Stimulated activated naive B cell treated with anti-CD40 and anti-IgM and Interleukin-4, amounts not matched to agents 10 μg/mL and 1 μg/mL and 100 μg/mL, for 72 hours (primary cell): ENCODE measurements at regions not wholly inside any gene's neighbourhood (a gene's known extent, or its start where the extent isn't known, plus 50 kb on each side); places are given as distances from the start of the nearest gene placed in this dataset.
"Not testable (repeated sequence)": the region's sequence is repeated elsewhere in the genome, so short reads cannot be mapped to it uniquely, and the experiment has no call there.

Source experiments
- ATAC-seq, 2 donors: fragments of 150-1000 bp; cut with Tn5 transposase; replicated peaks; 2 replicates each; pipeline ENCODE4 v1.10.0; 2021; ENCODE audit warnings: moderate library complexity in 1 of 2
- DNase-seq: peaks from one replicate; pipeline ENCODE4 v3.0.0; 2021
- H3K27ac Mint-ChIP-seq: one replicate; pipeline ENCODE4 v1.8.0; 2022; ENCODE audit warnings: mild to moderate bottlenecking, mixed read lengths
- H3K27me3 Mint-ChIP-seq, 2 donors: one replicate each; pipeline ENCODE4 v1.8.0; 2022; ENCODE audit warnings: mixed read lengths in 2 of 2
- H3K36me3 Mint-ChIP-seq, 2 donors: one replicate each; pipeline ENCODE4 v1.8.0; 2022; ENCODE audit warnings: mixed read lengths in 2 of 2, mild to moderate bottlenecking in 1 of 2
- H3K4me1 Mint-ChIP-seq, 2 donors: one replicate each; pipeline ENCODE4 v1.8.0; 2022; ENCODE audit warnings: mixed read lengths in 2 of 2, mild to moderate bottlenecking in 1 of 2
- H3K4me3 Mint-ChIP-seq, 2 donors: one replicate each; pipeline ENCODE4 v1.8.0; 2022; ENCODE audit warnings: mild to moderate bottlenecking in 2 of 2, mixed read lengths in 2 of 2, moderate library complexity in 1 of 2
- H3K9me3 Mint-ChIP-seq, 2 donors: one replicate each; pipeline ENCODE4 v1.8.0; 2022; ENCODE audit warnings: mixed read lengths in 2 of 2, mild to moderate bottlenecking in 1 of 2

DNA sequence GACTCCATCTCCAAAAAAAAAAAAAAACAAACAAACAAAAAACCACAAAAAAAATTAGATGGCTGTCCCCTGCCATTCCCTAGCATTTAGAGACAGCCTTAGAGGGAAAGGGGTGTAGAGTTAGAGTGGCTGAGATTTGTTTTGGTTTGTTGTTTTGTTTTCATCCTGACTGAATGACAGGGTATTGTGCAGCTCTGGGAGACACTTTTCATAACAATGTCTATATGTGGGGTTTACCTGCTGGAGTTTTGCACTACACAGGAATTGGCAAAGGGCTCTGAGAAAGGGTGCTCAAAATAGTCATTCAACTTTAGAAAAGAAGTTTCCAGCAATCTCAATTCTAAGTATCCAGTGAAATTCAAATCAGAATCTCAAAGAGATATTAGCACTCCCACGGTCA lies 732.5 kb upstream of the CHAC2 start:
- Mint-ChIP-seq H3K27me3 (no peaks in the 10 kb centered on the region), H3K36me3 (no peaks in the 10 kb centered on the region), H3K4me1 (no peaks in the 10 kb centered on the region), H3K27ac (no peak overlapping the region), H3K4me3 (no peak overlapping the region), H3K9me3 (no peaks in the 10 kb centered on the region)
- ATAC-seq (no peak), DNase-seq (no peak)

GRCh38 chr2:53033411-53033810 lies 734.2 kb upstream of the CHAC2 start:
- Mint-ChIP-seq H3K36me3 (no peaks in the 10 kb centered on the region), H3K27ac (no peak overlapping the region), H3K9me3 (no peaks in the 10 kb centered on the region), H3K4me1 (no peaks in the 10 kb centered on the region), H3K4me3 (no peak overlapping the region), H3K27me3 (no peaks in the 10 kb centered on the region)
- DNase-seq (no peak), ATAC-seq (no peak)

- no peak overlapping the region for H3K27ac Mint-ChIP-seq
- no peaks in the 10 kb centered on the region for H3K27me3 Mint-ChIP-seq
- no peaks in the 10 kb centered on the region for H3K9me3 Mint-ChIP-seq
- no peak for DNase-seq
- no peaks in the 10 kb centered on the region for H3K36me3 Mint-ChIP-seq
- no peak overlapping the region for H3K4me3 Mint-ChIP-seq
- no peak for ATAC-seq
- no peaks in the 10 kb centered on the region for H3K4me1 Mint-ChIP-seq
These were observed 738.7 kb upstream of the CHAC2 start for GRCh38 chr2:53028746-53029423.

DNA sequence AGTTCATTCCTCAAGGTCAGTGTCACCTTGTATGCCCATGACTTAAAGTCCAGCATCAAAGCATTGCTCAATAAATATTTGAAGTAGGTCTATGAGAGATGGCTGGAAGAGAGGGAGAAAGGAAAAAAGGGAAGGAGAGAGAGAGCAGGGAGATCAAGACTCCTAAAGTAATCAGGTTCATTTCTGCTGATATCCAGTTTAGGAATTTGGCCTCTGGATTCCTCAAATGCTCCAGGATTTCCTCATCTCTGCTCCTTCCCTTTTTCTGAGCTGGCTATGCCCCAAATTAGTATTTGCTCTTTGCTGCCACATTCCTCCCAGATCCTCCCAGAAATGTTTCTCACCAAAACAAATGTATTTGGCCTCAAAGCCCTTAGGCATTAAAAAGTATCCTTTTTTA lies 739.4 kb upstream of the CHAC2 start:
- H3K36me3 Mint-ChIP-seq = no peaks in the 10 kb centered on the region
- no peaks in the 10 kb centered on the region for H3K4me1 Mint-ChIP-seq
- no peak overlapping the region for H3K4me3 Mint-ChIP-seq

GRCh38 chr2:53022248-53022647 lies 745.4 kb upstream of the CHAC2 start:
- not testable (repeated sequence) for H3K36me3 Mint-ChIP-seq, DNase-seq, H3K4me3 Mint-ChIP-seq, ATAC-seq, H3K4me1 Mint-ChIP-seq, H3K27me3 Mint-ChIP-seq, H3K27ac Mint-ChIP-seq
- H3K9me3 Mint-ChIP-seq = peaks cover 6 to 11% of the 10 kb centered on the region in 2 donors

More for the DNA sequence above, 739.4 kb upstream of the CHAC2 start:
- H3K27ac Mint-ChIP-seq = no peak overlapping the region
- no peak for DNase-seq
- H3K9me3 Mint-ChIP-seq = peaks cover 1 to 5% of the 10 kb centered on the region in 2 donors
- ATAC-seq = no peak
- no peaks in the 10 kb centered on the region for H3K27me3 Mint-ChIP-seq

DNA sequence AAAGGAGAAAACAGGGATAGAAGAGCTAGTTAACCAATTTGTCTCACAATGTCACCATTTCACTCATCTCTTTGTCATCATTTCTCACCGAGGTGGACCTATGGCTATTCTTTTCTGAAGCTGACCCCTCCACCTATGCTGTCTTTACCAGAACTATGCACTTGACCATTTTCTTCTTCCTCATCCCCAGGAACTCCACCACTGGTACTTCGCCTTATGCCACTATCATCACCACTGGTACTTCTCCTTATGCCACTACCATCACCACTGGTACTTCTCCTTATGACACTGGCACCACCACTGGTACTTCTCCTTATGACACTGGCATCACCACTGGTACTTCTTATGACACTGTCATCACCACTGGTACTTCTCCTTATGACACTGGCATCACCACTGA lies 745.8 kb upstream of the CHAC2 start:
- Mint-ChIP-seq H3K9me3 (peaks cover 6 to 11% of the 10 kb centered on the region in 2 donors), H3K27me3 (no peaks in the 10 kb centered on the region), H3K4me1 (no peaks in the 10 kb centered on the region), H3K36me3 (no peaks in the 10 kb centered on the region), H3K27ac (no peak overlapping the region), H3K4me3 (no peak overlapping the region)
- DNase-seq (no peak), ATAC-seq (no peak)

DNA sequence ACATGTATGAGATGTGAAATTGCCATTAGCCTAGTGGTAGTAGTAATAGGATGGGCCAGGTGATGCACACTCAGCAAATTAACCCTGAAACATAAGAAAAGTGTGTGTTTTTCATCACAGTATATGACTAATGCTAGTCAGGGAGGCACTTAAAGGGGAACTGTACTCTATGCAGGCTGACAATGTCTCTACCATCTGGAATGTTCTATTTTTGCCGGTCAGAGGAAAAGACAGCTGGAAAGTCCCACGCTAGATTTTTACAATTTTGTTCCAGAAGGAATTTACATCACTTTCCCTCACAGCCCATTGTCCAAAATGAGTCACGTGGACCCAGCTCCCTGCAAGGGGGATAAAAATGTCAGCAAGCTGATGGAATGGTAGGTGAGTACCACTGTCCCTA lies 746.3 kb upstream of the CHAC2 start:
- no peak for DNase-seq
- H3K27me3 Mint-ChIP-seq = no peaks in the 10 kb centered on the region

GRCh38 chr2:53018825-53019425 lies 748.7 kb upstream of the CHAC2 start:
- Mint-ChIP-seq H3K4me1 (no peaks in the 10 kb centered on the region), H3K9me3 (peaks cover 6 to 11% of the 10 kb centered on the region in 2 donors), H3K36me3 (no peaks in the 10 kb centered on the region), H3K4me3 (no peak overlapping the region), H3K27ac (no peak overlapping the region), H3K27me3 (no peaks in the 10 kb centered on the region)
- ATAC-seq (no peak), DNase-seq (no peak)

More for the DNA sequence above, 746.3 kb upstream of the CHAC2 start:
- ATAC-seq = no peak
- no peak overlapping the region for H3K4me3 Mint-ChIP-seq
- H3K36me3 Mint-ChIP-seq = no peaks in the 10 kb centered on the region
- H3K27ac Mint-ChIP-seq = no peak overlapping the region
- H3K9me3 Mint-ChIP-seq = peaks cover 6 to 11% of the 10 kb centered on the region in 2 donors
- H3K4me1 Mint-ChIP-seq = no peaks in the 10 kb centered on the region

DNA sequence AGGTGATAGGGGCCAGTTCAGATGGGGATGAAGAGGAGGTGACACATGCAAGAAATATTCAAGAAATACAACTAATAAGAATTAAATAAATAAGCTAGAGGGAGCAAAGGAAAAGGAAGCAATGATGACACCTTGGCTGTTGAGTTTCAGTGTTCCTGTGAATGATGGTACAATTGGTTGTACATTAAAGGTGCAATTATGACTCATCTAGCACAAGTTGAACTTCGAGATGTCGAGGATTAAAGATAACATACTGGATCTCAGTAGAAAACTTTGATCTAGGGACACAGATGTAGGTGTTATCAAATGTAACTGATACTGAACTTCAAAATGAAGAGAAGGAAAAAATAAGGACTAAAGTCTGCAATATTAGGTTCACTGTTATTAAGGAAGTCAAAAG lies 760.6 kb upstream of the CHAC2 start:
- no peak for DNase-seq
- H3K4me3 Mint-ChIP-seq = no peak overlapping the region
- no peaks in the 10 kb centered on the region for H3K36me3 Mint-ChIP-seq
- ATAC-seq = no peak
- H3K9me3 Mint-ChIP-seq = peaks cover 0 to 2% of the 10 kb centered on the region in 2 donors
- no peaks in the 10 kb centered on the region for H3K27me3 Mint-ChIP-seq
- no peaks in the 10 kb centered on the region for H3K4me1 Mint-ChIP-seq
- H3K27ac Mint-ChIP-seq = no peak overlapping the region

DNA sequence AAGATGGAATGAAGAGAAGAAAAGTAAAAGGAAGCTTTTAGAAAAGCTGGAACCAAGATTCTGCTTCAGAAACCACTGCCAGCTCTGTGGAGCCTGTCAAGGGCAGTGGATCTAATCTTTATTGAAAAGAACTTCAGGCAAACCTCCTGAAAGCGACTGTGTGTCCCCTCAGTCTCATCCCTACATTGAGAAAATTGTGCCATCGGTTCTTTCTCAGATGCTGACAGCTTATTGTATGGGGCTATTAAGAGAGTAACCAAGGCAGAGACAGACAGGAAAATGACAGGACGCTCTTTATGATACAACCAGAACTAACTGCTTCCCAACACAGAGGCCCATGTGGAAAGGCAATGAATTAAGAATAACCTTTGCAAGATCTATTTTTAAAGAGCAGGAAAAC lies 763.2 kb upstream of the CHAC2 start:
- Mint-ChIP-seq H3K4me3 (no peak overlapping the region), H3K4me1 (no peaks in the 10 kb centered on the region), H3K9me3 (peaks cover 0 to 2% of the 10 kb centered on the region in 2 donors), H3K27ac (no peak overlapping the region), H3K27me3 (no peaks in the 10 kb centered on the region), H3K36me3 (no peaks in the 10 kb centered on the region)
- DNase-seq (no peak), ATAC-seq (no peak)

GRCh38 chr2:52995424-52995823 lies 772.2 kb upstream of the CHAC2 start:
- Mint-ChIP-seq H3K4me3 (no peak overlapping the region), H3K27me3 (no peaks in the 10 kb centered on the region), H3K27ac (no peak overlapping the region), H3K4me1 (no peaks in the 10 kb centered on the region), H3K36me3 (no peaks in the 10 kb centered on the region), H3K9me3 (peaks cover 0 to 3% of the 10 kb centered on the region in 2 donors)
- no peak for ATAC-seq
- DNase-seq = no peak

DNA sequence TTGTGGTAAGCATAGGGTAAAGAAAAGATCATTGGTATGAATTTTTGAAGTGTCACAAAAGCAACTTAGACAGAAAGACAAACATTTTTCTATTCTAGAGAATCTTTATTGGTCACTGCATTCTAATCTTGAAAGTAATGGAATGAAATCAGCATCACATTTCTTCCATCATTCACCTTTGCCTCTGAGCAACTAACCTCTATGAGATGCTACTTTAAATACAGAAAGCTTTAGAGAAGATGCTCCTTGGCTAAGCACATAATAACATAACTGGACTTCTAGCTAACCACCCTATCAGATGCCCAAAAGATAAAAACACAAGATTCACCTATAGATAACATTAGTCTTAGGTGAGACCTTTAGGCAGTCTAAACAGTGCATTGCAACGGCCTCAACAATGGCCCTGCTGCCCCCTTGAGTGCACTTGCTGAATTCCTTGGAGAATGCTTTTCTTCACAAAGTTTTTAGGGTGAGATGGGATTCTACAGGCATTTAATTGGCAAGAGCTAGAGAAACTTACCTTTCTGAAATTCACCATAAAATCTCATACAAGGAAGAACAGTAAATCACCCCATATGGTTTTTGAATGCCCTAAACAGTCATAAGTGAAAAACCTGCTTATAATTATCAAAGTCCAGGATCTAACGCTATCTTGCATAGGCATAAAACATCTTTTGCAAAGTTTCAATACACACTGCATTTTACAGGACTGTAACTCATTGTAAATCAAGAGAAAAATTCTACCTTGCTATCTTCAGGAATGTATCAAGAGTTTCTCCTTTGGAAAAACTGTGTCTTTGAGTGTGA lies 791.3 kb upstream of the CHAC2 start:
- DNase-seq = no peak
- H3K4me3 Mint-ChIP-seq = no peak overlapping the region
- no peaks in the 10 kb centered on the region for H3K4me1 Mint-ChIP-seq
- no peaks in the 10 kb centered on the region for H3K27me3 Mint-ChIP-seq
- H3K36me3 Mint-ChIP-seq = no peaks in the 10 kb centered on the region
- peaks cover 0 to 3% of the 10 kb centered on the region in 2 donors for H3K9me3 Mint-ChIP-seq
- ATAC-seq = peak; percentile 31 to 76
- no peak overlapping the region for H3K27ac Mint-ChIP-seq

- Mint-ChIP-seq H3K27me3 (no peaks in the 10 kb centered on the region), H3K4me3 (no peak overlapping the region), H3K36me3 (no peaks in the 10 kb centered on the region), H3K9me3 (no peaks in the 10 kb centered on the region), H3K27ac (no peak overlapping the region), H3K4me1 (no peaks in the 10 kb centered on the region)
- ATAC-seq (no peak), DNase-seq (no peak)
These were observed 793.5 kb upstream of the CHAC2 start for GRCh38 chr2:52974127-52974526.

DNA sequence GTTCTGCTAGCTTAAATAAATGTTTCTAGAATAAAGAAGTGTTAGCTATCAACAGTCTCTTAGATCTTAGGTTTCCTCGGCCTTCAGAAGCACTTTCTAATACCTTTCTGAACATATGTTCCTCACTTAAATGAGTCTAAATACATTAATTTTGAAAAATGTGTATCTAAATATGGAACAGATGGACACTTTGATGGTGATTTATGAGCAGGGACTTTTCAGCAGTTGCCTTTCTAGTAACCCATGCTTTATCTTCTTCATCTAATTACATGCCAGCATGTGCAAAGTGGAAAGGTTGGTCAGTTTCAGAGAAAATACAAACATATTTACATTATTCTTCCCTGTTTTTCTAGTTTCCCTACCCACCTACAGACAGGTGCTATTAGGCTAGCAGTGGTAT lies 797.0 kb upstream of the CHAC2 start:
- Mint-ChIP-seq H3K9me3 (no peaks in the 10 kb centered on the region), H3K36me3 (no peaks in the 10 kb centered on the region), H3K27ac (no peak overlapping the region), H3K4me3 (no peak overlapping the region), H3K4me1 (no peaks in the 10 kb centered on the region), H3K27me3 (no peaks in the 10 kb centered on the region)
- DNase-seq = no peak
- no peak for ATAC-seq

GRCh38 chr2:52968043-52968442 lies 799.6 kb upstream of the CHAC2 start:
- ATAC-seq (no peak), DNase-seq (no peak)
- Mint-ChIP-seq H3K27ac (no peak overlapping the region), H3K9me3 (no peaks in the 10 kb centered on the region), H3K36me3 (no peaks in the 10 kb centered on the region), H3K27me3 (no peaks in the 10 kb centered on the region), H3K4me3 (no peak overlapping the region), H3K4me1 (no peaks in the 10 kb centered on the region)
